Lower leg skin (tissue), 4 donors: ENCODE measurements at regions not wholly inside any gene's neighbourhood (a gene's known extent, or its start where the extent isn't known, plus 50 kb on each side); places are given as distances from the start of the nearest gene placed in this dataset.
"Not testable (repeated sequence)": the region's sequence is repeated elsewhere in the genome, so short reads cannot be mapped to it uniquely, and the experiment has no call there.

Experiments used
- DNase-seq, 2 donors: peaks; one replicate each; pipeline ENCODE4 v3.0.0-alpha.2; 2019; ENCODE audit warnings: low spot score in 2 of 2
- H3K4me3 ChIP-seq: fragments of 200-600 bp; sonication (generic); 2 replicates; pipeline ENCODE4 v1.5.1; 2017; ENCODE audit warnings: mild to moderate bottlenecking, low read depth; ENCODE audit not compliant: poor library complexity, severe bottlenecking
- POLR2A ChIP-seq, 2 donors: fragments of 450-650 bp; IDR thresholded peaks; one replicate each; pipeline ENCODE4 v1.6.1; 2016 to 2017; ENCODE audit warnings: antibody characterized with exemption in 2 of 2, mild to moderate bottlenecking in 1 of 2, moderate library complexity in 1 of 2
- WGBS, 2 donors: methylation state at CpG; one replicate each; pipeline ENCODE4 v1.1.5; 2018; 5-methylcytosine and 5-hydroxymethylcytosine counted together
- intact Hi-C: fragments of 100-400 bp; cut with DNase I; formaldehyde crosslinking; loops from one replicate; pipeline ENCODE4 v1.15.0; 2023; ENCODE audit warnings: low total_unique reads
- TF ChIP-seq, protein P1 (sequence below), 3 donors: fragments of 450-650 bp; IDR thresholded peaks; one replicate each; pipeline ENCODE4 v1.5.1; 2016; ENCODE audit warnings: antibody characterized with exemption in 3 of 3, mild to moderate bottlenecking in 3 of 3, moderate library complexity in 2 of 3

DNA sequence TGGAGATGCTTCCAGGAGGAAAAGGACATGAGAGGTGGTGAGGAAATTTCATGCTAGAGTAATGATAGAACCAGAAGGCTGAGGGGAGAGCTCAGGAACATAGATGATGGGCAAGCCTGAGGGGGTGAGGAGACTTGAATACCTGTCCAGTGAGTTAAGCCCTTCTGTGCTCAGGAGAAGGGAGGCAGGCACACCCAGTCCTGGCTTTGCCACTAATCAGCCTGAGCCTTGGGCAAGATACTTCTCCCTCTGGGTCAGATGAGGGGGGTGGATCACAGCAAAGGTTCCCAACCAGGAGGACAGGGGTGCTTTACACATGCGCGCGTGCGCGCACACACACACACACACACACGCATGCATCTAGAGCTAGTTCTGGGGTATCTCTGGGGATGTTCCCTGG lies 60.5 kb upstream of the KCNK12 start:
- no peak overlapping the region for H3K4me3 ChIP-seq
- WGBS, 2 donors, result 89 to 95% methylated on average over 6 of the region's 6 CpGs
- TF ChIP-seq POLR2A (IDR thresholded peaks at IDR 0.05), result no peak
- TF ChIP-seq, protein P1, sequence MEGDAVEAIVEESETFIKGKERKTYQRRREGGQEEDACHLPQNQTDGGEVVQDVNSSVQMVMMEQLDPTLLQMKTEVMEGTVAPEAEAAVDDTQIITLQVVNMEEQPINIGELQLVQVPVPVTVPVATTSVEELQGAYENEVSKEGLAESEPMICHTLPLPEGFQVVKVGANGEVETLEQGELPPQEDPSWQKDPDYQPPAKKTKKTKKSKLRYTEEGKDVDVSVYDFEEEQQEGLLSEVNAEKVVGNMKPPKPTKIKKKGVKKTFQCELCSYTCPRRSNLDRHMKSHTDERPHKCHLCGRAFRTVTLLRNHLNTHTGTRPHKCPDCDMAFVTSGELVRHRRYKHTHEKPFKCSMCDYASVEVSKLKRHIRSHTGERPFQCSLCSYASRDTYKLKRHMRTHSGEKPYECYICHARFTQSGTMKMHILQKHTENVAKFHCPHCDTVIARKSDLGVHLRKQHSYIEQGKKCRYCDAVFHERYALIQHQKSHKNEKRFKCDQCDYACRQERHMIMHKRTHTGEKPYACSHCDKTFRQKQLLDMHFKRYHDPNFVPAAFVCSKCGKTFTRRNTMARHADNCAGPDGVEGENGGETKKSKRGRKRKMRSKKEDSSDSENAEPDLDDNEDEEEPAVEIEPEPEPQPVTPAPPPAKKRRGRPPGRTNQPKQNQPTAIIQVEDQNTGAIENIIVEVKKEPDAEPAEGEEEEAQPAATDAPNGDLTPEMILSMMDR (IDR thresholded peaks at IDR 0.05), result no peak
- no peak for DNase-seq
- intact Hi-C loops, result no loop called here

DNA sequence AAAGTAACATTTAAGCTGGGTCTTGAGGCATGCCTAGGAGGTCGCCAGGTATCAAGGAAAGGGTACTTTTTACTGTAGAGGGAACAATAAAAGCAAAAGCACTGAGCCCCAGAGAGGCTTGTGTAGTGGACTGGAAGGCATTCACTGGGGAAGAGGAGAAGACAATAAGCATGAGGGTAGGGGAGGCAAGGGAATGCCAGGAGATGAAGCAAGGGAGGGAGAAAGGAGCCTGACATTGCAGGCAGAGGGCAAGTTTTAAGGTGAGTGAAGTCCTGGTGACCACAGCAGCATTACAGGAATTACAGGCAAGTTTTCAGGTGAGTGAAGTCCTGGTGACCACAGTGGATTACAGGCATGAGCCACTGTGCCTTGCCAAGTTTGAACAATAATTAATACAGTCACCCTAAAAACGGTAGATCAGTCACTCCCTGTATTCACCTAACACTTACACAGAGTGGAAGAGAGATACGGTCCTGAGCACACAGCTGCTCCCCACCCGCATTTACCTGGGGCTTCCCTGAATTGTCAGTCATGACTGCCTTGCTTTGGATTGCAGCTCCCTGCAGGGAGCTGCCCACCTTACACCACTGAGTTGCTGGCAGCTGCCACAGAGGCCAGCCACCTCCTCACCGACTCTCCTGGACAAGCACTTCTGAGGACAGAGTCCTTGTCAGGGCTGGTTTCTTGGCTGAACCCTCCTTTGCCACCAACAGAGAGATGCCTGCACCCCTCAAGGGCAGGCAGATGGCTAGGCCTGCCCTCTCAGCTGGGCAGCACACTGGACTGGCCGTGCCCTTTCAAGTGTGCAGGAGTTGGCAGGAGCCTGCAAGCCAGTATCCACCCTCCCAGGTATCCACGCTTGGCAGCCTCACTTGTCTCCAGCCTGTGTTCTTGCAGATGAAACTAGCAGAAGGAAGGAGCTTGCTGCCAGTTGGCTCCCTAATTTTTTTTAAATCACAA lies 59.0 kb upstream of the KCNK12 start:
- no peak for DNase-seq
- intact Hi-C loops, result no loop called here
- H3K4me3 ChIP-seq, result no peak overlapping the region
- WGBS, 2 donors, result 76 to 78% methylated on average over 7 of the region's 7 CpGs
- TF ChIP-seq, protein P1 (IDR thresholded peaks at IDR 0.05), result no peak
- no peak for TF ChIP-seq POLR2A (IDR thresholded peaks at IDR 0.05)

DNA sequence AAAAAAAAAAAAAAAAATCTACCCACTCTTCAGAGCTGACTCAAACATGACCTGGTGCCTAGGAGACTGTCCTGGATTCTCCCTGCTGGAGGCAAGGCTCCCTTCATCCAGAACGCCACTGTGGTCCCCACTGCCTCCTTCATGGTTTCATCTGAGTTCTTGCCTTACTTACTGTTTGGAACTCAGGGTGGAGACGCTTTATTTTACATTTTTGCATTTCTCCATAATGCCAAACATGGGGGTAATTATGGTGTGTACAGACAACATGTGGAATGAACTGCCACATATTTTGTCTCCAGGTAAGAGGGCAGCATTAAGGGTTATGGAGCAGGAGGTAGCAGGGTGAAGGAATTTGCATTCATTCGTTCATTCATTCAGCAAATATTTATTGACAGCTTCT lies 58.1 kb upstream of the KCNK12 start:
- 85 to 86% methylated on average over 3 of the region's 3 CpGs for WGBS, 2 donors
- TF ChIP-seq, protein P1 (IDR thresholded peaks at IDR 0.05), result no peak
- TF ChIP-seq POLR2A (IDR thresholded peaks at IDR 0.05), result no peak
- intact Hi-C loops, result no loop called here
- H3K4me3 ChIP-seq, result no peak overlapping the region
- no peak for DNase-seq

DNA sequence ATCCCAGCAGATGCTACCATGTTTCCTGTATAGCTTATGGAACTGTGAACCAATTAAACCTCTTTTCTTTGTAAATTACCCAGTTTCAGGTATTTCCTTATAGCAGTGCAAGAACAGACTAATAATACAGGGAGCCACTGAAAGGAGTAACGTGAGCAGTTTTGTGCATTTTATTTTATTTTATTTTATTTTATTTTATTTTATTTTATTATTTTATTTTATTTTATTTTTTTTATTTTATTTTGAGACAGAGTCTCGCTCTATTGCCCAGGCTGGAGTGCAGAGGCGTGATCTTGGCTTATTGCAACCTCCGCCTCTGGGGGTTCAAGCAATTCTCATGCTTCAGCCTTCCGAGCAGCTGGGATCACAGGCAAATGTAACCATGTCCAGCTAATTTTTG lies 55.9 kb upstream of the KCNK12 start:
- intact Hi-C loops, result no loop called here
- no peak for DNase-seq
- TF ChIP-seq, protein P1 (IDR thresholded peaks at IDR 0.05), result no peak
- no peak for TF ChIP-seq POLR2A (IDR thresholded peaks at IDR 0.05)
- 94 to 97% methylated on average over 5 of the region's 5 CpGs for WGBS, 2 donors
- no peak overlapping the region for H3K4me3 ChIP-seq

DNA sequence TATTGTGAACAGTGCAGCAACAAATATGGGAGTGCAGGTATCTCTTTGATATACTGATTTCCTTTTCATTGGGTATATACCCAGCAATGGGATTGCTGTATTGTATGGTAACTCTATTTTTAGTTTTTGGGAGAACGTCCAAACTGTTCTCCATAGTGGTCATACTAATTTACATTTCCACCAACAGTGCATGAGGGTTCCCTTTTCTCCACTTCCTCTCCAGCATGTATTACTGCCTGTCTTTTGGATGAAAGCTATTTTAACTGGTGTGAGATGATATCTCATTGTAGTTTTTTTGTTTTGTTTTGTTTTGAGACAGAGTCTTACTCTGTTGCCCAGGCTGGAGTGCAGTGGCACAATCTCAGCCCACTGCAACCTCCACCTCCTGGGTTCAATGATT lies 52.4 kb upstream of the KCNK12 start:
- intact Hi-C loops, H3K4me3 ChIP-seq, DNase-seq: not testable (repeated sequence)
- WGBS, 2 donors, result 54 to 78% methylated on average over 1 of the region's 1 CpG

DNA sequence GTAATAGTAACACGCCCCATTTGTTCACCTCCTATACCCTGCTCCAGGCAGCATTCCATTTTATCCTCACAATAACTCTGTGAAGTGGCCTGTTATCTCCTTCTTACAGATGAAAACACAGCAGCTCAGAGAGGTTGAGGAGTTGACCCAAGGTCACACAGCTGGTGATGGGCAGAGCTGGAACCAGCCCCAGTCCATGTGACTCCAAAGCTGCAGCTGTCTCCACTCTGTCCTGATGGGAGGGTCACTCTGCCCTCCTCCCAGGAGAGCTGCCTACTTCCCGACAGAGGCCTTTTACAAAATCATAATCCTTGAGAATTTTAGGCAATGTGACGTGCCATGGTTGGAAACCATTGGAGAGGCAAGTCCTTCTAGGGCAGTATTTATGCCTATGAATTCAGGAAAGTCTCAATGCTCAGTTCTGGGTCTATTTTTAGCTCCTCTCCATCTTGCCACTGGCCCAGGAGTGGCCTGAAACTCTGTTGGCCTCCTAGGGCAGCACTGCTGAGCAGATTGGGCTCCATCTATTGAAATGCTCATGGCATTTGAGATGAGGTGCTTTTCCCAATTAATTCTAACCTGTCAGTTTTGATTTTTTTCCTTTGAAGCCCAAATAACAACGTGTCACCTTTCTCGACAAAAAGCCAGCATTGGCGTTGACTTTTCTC lies 50.1 kb upstream of the KCNK12 start:
- DNase-seq, result no peak
- intact Hi-C loops, result no loop called here
- no peak overlapping the region for H3K4me3 ChIP-seq
- WGBS, 2 donors, result 80 to 82% methylated on average over 6 of the region's 6 CpGs
- TF ChIP-seq POLR2A (IDR thresholded peaks at IDR 0.05), result no peak
- TF ChIP-seq, protein P1 (IDR thresholded peaks at IDR 0.05), result no peak
